Keratinocyte (primary cell): ENCODE measurements at regions not wholly inside any gene's neighbourhood (a gene's known extent, or its start where the extent isn't known, plus 50 kb on each side); places are given as distances from the start of the nearest gene placed in this dataset.

ENCODE experiments used
- DNase-seq: peaks from one replicate; pipeline ENCODE4 v3.0.0-alpha.2; 2011; ENCODE audit warnings: low read depth, missing footprints, low spot score
- FAIRE-seq: peaks from 2 replicates; lab custom pipeline; 2011; peaks lifted over from hg19 to GRCh38; lab: Jason Lieb, UNC
- H2AFZ ChIP-seq: 2 replicates; pipeline ENCODE4 v1.6.0; 2012; ENCODE audit warnings: low read length, control low read depth, inconsistent platforms; ENCODE audit not compliant: control insufficient read depth
- H3K27ac ChIP-seq: 2 replicates; pipeline ENCODE4 v1.5.1; 2011; ENCODE audit warnings: low read length; ENCODE audit not compliant: control insufficient read depth, insufficient read depth
- H3K27me3 ChIP-seq: 3 replicates; pipeline ENCODE4 v1.6.0; 2011; ENCODE audit warnings: low read length; ENCODE audit not compliant: control insufficient read depth, insufficient read depth; ENCODE audit errors: extremely low read depth
- H3K36me3 ChIP-seq, 2 experiments: 2 replicates in 1 of 2; 3 replicates in 1 of 2; pipeline ENCODE4 v1.5.1; 2011; ENCODE audit warnings: low read length in 2 of 2, mild to moderate bottlenecking in 1 of 2; ENCODE audit not compliant: control insufficient read depth in 2 of 2, insufficient read depth in 2 of 2; ENCODE audit errors: extremely low read depth in 1 of 2
- H3K4me1 ChIP-seq: 3 replicates; pipeline ENCODE4 v1.5.1; 2011; ENCODE audit warnings: low read length; ENCODE audit not compliant: control insufficient read depth, insufficient read depth; ENCODE audit errors: extremely low read depth
- H3K4me2 ChIP-seq: 3 replicates; pipeline ENCODE4 v1.6.0; 2011; ENCODE audit warnings: low read depth, low read length; ENCODE audit not compliant: control insufficient read depth, insufficient read depth; ENCODE audit errors: extremely low read depth
- H3K4me3 ChIP-seq, 3 experiments: fragments of 200-600 bp in 1 of 3; sonication (generic) in 1 of 3; 2 replicates in 2 of 3; 3 replicates in 1 of 3; pipeline ENCODE4 v1.5.1; 2011 to 2016; ENCODE audit warnings: low read length in 3 of 3, mild to moderate bottlenecking in 3 of 3, control low read depth in 2 of 3, inconsistent platforms in 1 of 3, low read depth in 1 of 3, mixed read lengths in 1 of 3, mixed run types in 1 of 3, moderate library complexity in 1 of 3; ENCODE audit not compliant: control insufficient read depth in 2 of 3, insufficient read depth in 2 of 3; ENCODE audit errors: extremely low read depth in 1 of 3
- H3K79me2 ChIP-seq: 2 replicates; pipeline ENCODE4 v1.6.0; 2012; ENCODE audit warnings: low read length; ENCODE audit not compliant: control insufficient read depth, insufficient read depth
- H3K9ac ChIP-seq: 3 replicates; pipeline ENCODE4 v1.6.0; 2011; ENCODE audit warnings: low read length; ENCODE audit not compliant: control insufficient read depth, insufficient read depth; ENCODE audit errors: extremely low read depth
- H3K9me1 ChIP-seq: 3 replicates; pipeline ENCODE4 v1.6.0; 2011; ENCODE audit warnings: low read length; ENCODE audit not compliant: control insufficient read depth, insufficient read depth; ENCODE audit errors: extremely low read depth
- H3K9me3 ChIP-seq: 2 replicates; pipeline ENCODE4 v1.5.1; 2012; ENCODE audit warnings: low read depth, low read length; ENCODE audit not compliant: control insufficient read depth
- H4K20me1 ChIP-seq: 3 replicates; pipeline ENCODE4 v1.6.0; 2011; ENCODE audit warnings: low read length; ENCODE audit not compliant: control insufficient read depth, insufficient read depth; ENCODE audit errors: extremely low read depth
- CTCF ChIP-seq, 3 experiments: IDR thresholded peaks in 1 of 3; conservative IDR thresholded peaks in 1 of 3; optimal IDR thresholded peaks in 1 of 3; 2 replicates in 2 of 3; 3 replicates in 1 of 3; pipeline versions ENCODE3 to v1.5.1; 2011; ENCODE audit warnings: low read length in 3 of 3, mild to moderate bottlenecking in 3 of 3, moderate library complexity in 2 of 3, control low read depth in 1 of 3, inconsistent platforms in 1 of 3; ENCODE audit not compliant: insufficient read depth in 2 of 3; ENCODE audit errors: extremely low read depth in 1 of 3
- EZH2 ChIP-seq: IDR thresholded peaks from one replicate; pipeline ENCODE4 v1.6.1; 2012; ENCODE audit warnings: inconsistent platforms, mild to moderate bottlenecking, low read length, moderate library complexity
- dilution Hi-C: fragments of 300-500 bp; cut with MboI; formaldehyde crosslinking; loops from one replicate; pipeline ENCODE4 v1.7.0; 2020; ENCODE audit warnings: low sequenced_read_pairs; ENCODE audit not compliant: extremely low pct_ligation_motif_present

GRCh38 chr19:28155265-28155664 lies 1057.7 kb downstream of the UQCRFS1 start:
- no peak overlapping the region for H3K4me2 ChIP-seq
- no peak overlapping the region for H2AFZ ChIP-seq
- no peaks in the 10 kb centered on the region for H3K27me3 ChIP-seq
- no peak overlapping the region for H3K27ac ChIP-seq
- H3K9me3 ChIP-seq: peaks cover 1% of the 10 kb centered on the region
- no peak for TF ChIP-seq CTCF (optimal IDR thresholded peaks at IDR 0.05 in 1 of 3, IDR thresholded peaks at IDR 0.05 in 1 of 3, conservative IDR thresholded peaks at IDR 0.05 in 1 of 3; ENCODE audit: extremely low read depth in 1 of 3, insufficient read depth in 2 of 3, low read length in 3 of 3)
- no peaks in the 10 kb centered on the region for H3K36me3 ChIP-seq
- H3K4me1 ChIP-seq: no peaks in the 10 kb centered on the region
- no peak for DNase-seq
- H3K4me3 ChIP-seq: no peak overlapping the region
- no peaks in the 10 kb centered on the region for H3K79me2 ChIP-seq
- H3K9ac ChIP-seq: no peak overlapping the region
- H4K20me1 ChIP-seq: no peaks in the 10 kb centered on the region
- dilution Hi-C loops: no loop called here
- H3K9me1 ChIP-seq: no peaks in the 10 kb centered on the region
- FAIRE-seq: no peak

- Histone ChIP-seq H3K27me3 (no peaks in the 10 kb centered on the region), H3K4me3 (no peak overlapping the region), H3K4me2 (no peak overlapping the region), H3K27ac (no peak overlapping the region), H3K36me3 (no peaks in the 10 kb centered on the region), H3K79me2 (no peaks in the 10 kb centered on the region), H3K9me1 (no peaks in the 10 kb centered on the region), H3K4me1 (no peaks in the 10 kb centered on the region), H2AFZ (no peak overlapping the region), H3K9me3 (peaks cover 1% of the 10 kb centered on the region), H3K9ac (no peak overlapping the region), H4K20me1 (no peaks in the 10 kb centered on the region)
- dilution Hi-C loops: no loop called here
- FAIRE-seq (no peak), DNase-seq (no peak)
- TF ChIP-seq EZH2 (no peak), CTCF (optimal IDR thresholded peaks at IDR 0.05 in 1 of 3, IDR thresholded peaks at IDR 0.05 in 1 of 3, conservative IDR thresholded peaks at IDR 0.05 in 1 of 3; ENCODE audit: extremely low read depth in 1 of 3, insufficient read depth in 2 of 3, low read length in 3 of 3) (no peak)
Measured at GRCh38 chr19:28154077-28154476, 1058.9 kb downstream of the UQCRFS1 start.
